NT2/D1 (cell line): ENCODE measurements at regions not wholly inside any gene's neighbourhood (a gene's known extent, or its start where the extent isn't known, plus 50 kb on each side); places are given as distances from the start of the nearest gene placed in this dataset.
"Not testable (repeated sequence)": the region's sequence is repeated elsewhere in the genome, so short reads cannot be mapped to it uniquely, and the experiment has no call there.

Source experiments
- DNase-seq: peaks from one replicate; pipeline ENCODE4 v3.0.0-alpha.2; 2011; ENCODE audit warnings: low read depth, low spot score
- H3K27me3 ChIP-seq: 2 replicates; pipeline ENCODE4 v1.6.0; 2011; ENCODE audit warnings: mild to moderate bottlenecking; ENCODE audit not compliant: insufficient read length, insufficient read depth
- H3K36me3 ChIP-seq: 2 replicates; pipeline ENCODE4 v1.6.1; 2011; ENCODE audit warnings: mild to moderate bottlenecking, low read length, mixed read lengths; ENCODE audit not compliant: insufficient read depth, insufficient read length
- H3K4me1 ChIP-seq: 2 replicates; pipeline ENCODE4 v1.5.1; 2011; ENCODE audit not compliant: insufficient read depth, insufficient read length
- H3K4me3 ChIP-seq: 2 replicates; pipeline ENCODE4 v1.5.1; 2011; ENCODE audit warnings: low read depth; ENCODE audit not compliant: insufficient read length
- H3K9ac ChIP-seq: 2 replicates; pipeline ENCODE4 v1.6.0; 2011; ENCODE audit warnings: low read depth; ENCODE audit not compliant: insufficient read length
- H3K9me3 ChIP-seq: 2 replicates; pipeline ENCODE4 v1.5.1; 2011; ENCODE audit warnings: mild to moderate bottlenecking, low read length; ENCODE audit not compliant: insufficient read depth
- SUZ12 ChIP-seq: IDR thresholded peaks from 2 replicates; pipeline ENCODE4 v1.6.1; 2011; ENCODE audit not compliant: insufficient read length, insufficient read depth; ENCODE audit errors: extremely low read depth
- YY1 ChIP-seq: IDR thresholded peaks from 2 replicates; pipeline ENCODE4 v1.6.1; 2011; ENCODE audit not compliant: insufficient read length, insufficient read depth
- ZNF274 ChIP-seq: IDR thresholded peaks from 2 replicates; pipeline ENCODE4 v1.6.1; 2011; ENCODE audit warnings: mild to moderate bottlenecking, low read depth, low read length

GRCh38 chr16:29326164-29327125, 80.1 kb downstream of the NPIPB11 start:
- H3K9ac ChIP-seq, H3K4me3 ChIP-seq, H3K27me3 ChIP-seq, DNase-seq, H3K36me3 ChIP-seq, H3K9me3 ChIP-seq, H3K4me1 ChIP-seq: not testable (repeated sequence)

GRCh38 chr16:29323725-29324124, 82.8 kb downstream of the NPIPB11 start:
- DNase-seq, H3K9me3 ChIP-seq: not testable (repeated sequence)

GRCh38 chr16:29321585-29321984, 84.9 kb downstream of the NPIPB11 start:
- Histone ChIP-seq H3K27me3 (no peaks in the 10 kb centered on the region), H3K4me1 (peaks cover 6% of the 10 kb centered on the region), H3K4me3 (no peak overlapping the region), H3K9me3 (no peaks in the 10 kb centered on the region), H3K9ac (no peak overlapping the region), H3K36me3 (no peaks in the 10 kb centered on the region)
- no peak for TF ChIP-seq YY1
- TF ChIP-seq ZNF274 = no peak
- TF ChIP-seq SUZ12 = no peak
- DNase-seq = no peak

More at GRCh38 chr16:29323725-29324124, 82.8 kb downstream of the NPIPB11 start:
- H3K4me3 ChIP-seq, H3K4me1 ChIP-seq, H3K27me3 ChIP-seq, H3K36me3 ChIP-seq, H3K9ac ChIP-seq: not testable (repeated sequence)

GRCh38 chr16:29321000-29321393, 85.5 kb downstream of the NPIPB11 start:
- Histone ChIP-seq H3K4me3 (no peak overlapping the region), H3K4me1 (peaks cover 11% of the 10 kb centered on the region), H3K9ac (peak overlapping the region; percentile 32), H3K27me3 (no peaks in the 10 kb centered on the region), H3K9me3 (no peaks in the 10 kb centered on the region), H3K36me3 (no peaks in the 10 kb centered on the region)
- TF ChIP-seq ZNF274 (no peak), SUZ12 (no peak), YY1 (no peak)
- DNase-seq = no peak

GRCh38 chr16:29320274-29320999, 86.1 kb downstream of the NPIPB11 start:
- Histone ChIP-seq H3K9ac (no peak overlapping the region), H3K9me3 (no peaks in the 10 kb centered on the region), H3K36me3 (no peaks in the 10 kb centered on the region), H3K4me3 (no peak overlapping the region), H3K4me1 (peaks cover 14% of the 10 kb centered on the region), H3K27me3 (no peaks in the 10 kb centered on the region)
- no peak for DNase-seq
- no peak for TF ChIP-seq ZNF274
- no peak for TF ChIP-seq SUZ12
- TF ChIP-seq YY1 = no peak

GRCh38 chr16:29319726-29320125, 86.8 kb downstream of the NPIPB11 start:
- peaks cover 14% of the 10 kb centered on the region for H3K4me1 ChIP-seq
- no peaks in the 10 kb centered on the region for H3K27me3 ChIP-seq
- H3K9me3 ChIP-seq = no peaks in the 10 kb centered on the region
- no peak overlapping the region for H3K9ac ChIP-seq
- no peaks in the 10 kb centered on the region for H3K36me3 ChIP-seq
- no peak overlapping the region for H3K4me3 ChIP-seq
- TF ChIP-seq ZNF274 (no peak), SUZ12 (no peak), YY1 (no peak)
- DNase-seq = no peak

GRCh38 chr16:29318561-29318968, 87.9 kb downstream of the NPIPB11 start:
- not testable (repeated sequence) for H3K9me3 ChIP-seq, DNase-seq

More at GRCh38 chr16:29318561-29318968, 87.9 kb downstream of the NPIPB11 start:
- not testable (repeated sequence) for H3K4me3 ChIP-seq, H3K27me3 ChIP-seq, H3K9ac ChIP-seq, H3K36me3 ChIP-seq
- peaks cover 17% of the 10 kb centered on the region for H3K4me1 ChIP-seq
